ENCODE measurements at regions not wholly inside any gene's neighbourhood (a gene's known extent, or its start where the extent isn't known, plus 50 kb on each side); places are given as distances from the start of the nearest gene placed in this dataset.
"Not testable (repeated sequence)": the region's sequence is repeated elsewhere in the genome, so short reads cannot be mapped to it uniquely, and the experiment has no call there.

DNA sequence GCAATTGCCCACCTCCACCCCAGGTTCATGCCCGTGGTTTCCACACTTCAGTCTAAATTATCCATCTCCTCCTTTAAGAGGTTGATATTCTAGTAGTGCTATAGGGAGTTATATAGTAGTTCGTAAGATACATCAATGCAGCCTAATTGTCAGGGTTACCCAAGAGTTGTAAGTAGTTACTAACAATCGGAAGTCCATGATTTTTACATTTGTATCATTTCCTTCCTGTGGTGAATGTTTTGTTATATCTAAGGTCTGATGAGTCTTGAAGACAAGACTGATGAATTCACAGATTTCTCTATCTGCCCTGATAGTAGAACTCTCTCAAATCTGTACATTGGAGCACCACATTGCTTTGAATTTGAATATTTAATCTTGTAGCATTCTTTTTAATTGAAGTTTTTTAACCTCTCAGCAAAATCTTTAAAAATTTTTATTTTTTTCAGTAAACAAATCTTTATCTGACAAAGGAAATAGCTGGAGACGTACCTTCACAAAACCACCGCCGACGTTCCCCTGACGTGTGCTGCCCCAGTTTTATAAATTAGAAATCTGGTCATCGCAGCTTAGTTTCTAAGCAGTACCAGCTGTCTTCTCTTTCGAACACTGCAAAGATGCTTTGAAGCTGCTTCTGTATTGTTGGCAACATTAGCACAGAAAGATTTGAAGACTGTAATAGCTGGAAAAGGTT lies 264.5 kb downstream of the SOCS6 start:
- Histone ChIP-seq H3K27ac (no peak overlapping the region), H3K4me2 (no peak overlapping the region), H3K9me3 (no peaks in the 10 kb centered on the region), H3K4me1 (no peaks in the 10 kb centered on the region), H3K4me3 (no peak overlapping the region)
- ATAC-seq (no peak), FAIRE-seq (no peak), DNase-seq (ENCODE audit: low read depth in 1 of 2, low spot score in 1 of 2) (no peak)
- CTCF ChIA-PET, result no interaction called here
- TF ChIP-seq NFE2L2 (conservative IDR thresholded peaks at IDR 0.05; ENCODE audit: low read length) (no peak), POLR2AphosphoS2 (conservative IDR thresholded peaks at IDR 0.05; ENCODE audit: low read length) (no peak), JUN (IDR thresholded peaks at IDR 0.05) (no peak), EP300 (IDR thresholded peaks at IDR 0.05) (no peak), HOXB5 (CRISPR knock-in tag; IDR thresholded peaks at IDR 0.05) (no peak)
- TF ChIP-seq, protein P1, sequence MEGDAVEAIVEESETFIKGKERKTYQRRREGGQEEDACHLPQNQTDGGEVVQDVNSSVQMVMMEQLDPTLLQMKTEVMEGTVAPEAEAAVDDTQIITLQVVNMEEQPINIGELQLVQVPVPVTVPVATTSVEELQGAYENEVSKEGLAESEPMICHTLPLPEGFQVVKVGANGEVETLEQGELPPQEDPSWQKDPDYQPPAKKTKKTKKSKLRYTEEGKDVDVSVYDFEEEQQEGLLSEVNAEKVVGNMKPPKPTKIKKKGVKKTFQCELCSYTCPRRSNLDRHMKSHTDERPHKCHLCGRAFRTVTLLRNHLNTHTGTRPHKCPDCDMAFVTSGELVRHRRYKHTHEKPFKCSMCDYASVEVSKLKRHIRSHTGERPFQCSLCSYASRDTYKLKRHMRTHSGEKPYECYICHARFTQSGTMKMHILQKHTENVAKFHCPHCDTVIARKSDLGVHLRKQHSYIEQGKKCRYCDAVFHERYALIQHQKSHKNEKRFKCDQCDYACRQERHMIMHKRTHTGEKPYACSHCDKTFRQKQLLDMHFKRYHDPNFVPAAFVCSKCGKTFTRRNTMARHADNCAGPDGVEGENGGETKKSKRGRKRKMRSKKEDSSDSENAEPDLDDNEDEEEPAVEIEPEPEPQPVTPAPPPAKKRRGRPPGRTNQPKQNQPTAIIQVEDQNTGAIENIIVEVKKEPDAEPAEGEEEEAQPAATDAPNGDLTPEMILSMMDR (IDR thresholded peaks at IDR 0.05), result no peak
- TF ChIP-seq, protein P2, sequence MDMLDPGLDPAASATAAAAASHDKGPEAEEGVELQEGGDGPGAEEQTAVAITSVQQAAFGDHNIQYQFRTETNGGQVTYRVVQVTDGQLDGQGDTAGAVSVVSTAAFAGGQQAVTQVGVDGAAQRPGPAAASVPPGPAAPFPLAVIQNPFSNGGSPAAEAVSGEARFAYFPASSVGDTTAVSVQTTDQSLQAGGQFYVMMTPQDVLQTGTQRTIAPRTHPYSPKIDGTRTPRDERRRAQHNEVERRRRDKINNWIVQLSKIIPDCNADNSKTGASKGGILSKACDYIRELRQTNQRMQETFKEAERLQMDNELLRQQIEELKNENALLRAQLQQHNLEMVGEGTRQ (IDR thresholded peaks at IDR 0.05), result no peak
- TF ChIP-seq, protein P3, sequence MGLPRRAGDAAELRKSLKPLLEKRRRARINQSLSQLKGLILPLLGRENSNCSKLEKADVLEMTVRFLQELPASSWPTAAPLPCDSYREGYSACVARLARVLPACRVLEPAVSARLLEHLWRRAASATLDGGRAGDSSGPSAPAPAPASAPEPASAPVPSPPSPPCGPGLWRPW (IDR thresholded peaks at IDR 0.05), result no peak
- POLR2A ChIA-PET, result no interaction called here
- WGBS (ENCODE audit: missing lambda C conversion rate), result 33% methylated on average over 10 of the region's 10 CpGs

DNA sequence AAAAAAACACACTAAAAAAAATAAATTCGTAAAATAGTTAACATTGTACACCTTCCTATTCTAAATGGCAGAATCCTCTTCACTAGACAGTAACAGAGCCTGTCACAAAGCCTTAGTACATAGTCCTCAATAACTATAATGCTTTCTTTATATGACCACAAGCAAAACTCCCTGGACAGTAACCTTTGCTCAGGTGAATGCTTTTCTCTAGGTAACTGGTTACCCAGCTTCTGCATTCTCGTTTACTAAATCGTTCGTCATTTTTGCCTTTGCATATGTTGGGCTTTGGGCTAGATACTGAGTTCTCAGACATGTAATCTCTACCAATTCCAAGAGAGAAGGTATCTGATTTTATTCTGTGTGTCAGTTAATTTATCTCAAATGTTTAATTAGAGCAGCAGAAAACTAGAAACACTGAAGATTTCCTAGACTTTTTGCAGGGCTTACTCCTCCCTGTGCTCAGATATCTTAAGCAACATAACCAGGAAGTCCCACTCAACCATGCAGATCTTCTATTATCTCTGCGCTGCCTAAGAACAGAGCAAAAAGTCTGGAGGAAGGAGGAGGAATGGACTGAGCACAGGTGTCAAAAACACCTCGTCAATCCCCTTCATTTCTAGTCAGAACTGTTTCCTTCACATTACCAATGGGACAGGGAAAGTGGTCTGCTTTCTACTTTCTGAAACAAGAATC lies 247.7 kb downstream of the SOCS6 start:
- POLR2A ChIA-PET, result no interaction called here
- H3K4me1 ChIP-seq, result no peaks in the 10 kb centered on the region
- H3K4me2 ChIP-seq, result no peak overlapping the region
- CTCF ChIA-PET, result no interaction called here
- FAIRE-seq (no peak), DNase-seq (ENCODE audit: low read depth in 1 of 2, low spot score in 1 of 2) (no peak), ATAC-seq (no peak)
- no peaks in the 10 kb centered on the region for H3K9me3 ChIP-seq
- no peak overlapping the region for H3K27ac ChIP-seq
- no peak overlapping the region for H3K4me3 ChIP-seq
- 60% methylated on average over 6 of the region's 6 CpGs for WGBS (ENCODE audit: missing lambda C conversion rate)
- TF ChIP-seq CBX2 (IDR thresholded peaks at IDR 0.05; ENCODE audit: borderline replicate concordance, low read depth), result no peak

DNA sequence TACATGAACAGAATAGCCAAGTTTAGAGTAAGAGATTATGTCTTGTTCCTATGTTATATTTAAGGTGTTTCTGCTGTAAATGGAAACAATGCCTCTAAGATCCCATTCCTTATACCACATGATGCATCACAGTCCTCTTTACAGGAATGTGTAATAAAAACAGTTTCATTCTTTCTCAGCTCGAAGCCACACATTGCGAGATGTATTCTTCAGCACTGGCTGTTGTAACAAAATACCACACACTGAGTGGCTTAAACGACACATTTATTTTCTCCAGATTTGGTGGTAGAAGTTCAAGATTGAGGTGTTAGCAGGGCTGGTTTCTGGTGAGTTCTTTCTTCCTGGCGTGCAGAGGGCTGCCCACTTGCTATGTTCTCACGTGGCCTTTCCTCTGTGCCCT lies 246.2 kb downstream of the SOCS6 start:
- no peaks in the 10 kb centered on the region for H3K4me1 ChIP-seq
- WGBS (ENCODE audit: missing lambda C conversion rate), result 25% methylated on average over 5 of the region's 5 CpGs
- H3K4me3 ChIP-seq, result no peak overlapping the region
- TF ChIP-seq EHMT2 (IDR thresholded peaks at IDR 0.05; ENCODE audit: low read depth) (no peak), KDM5A (IDR thresholded peaks at IDR 0.05) (no peak)
- no peaks in the 10 kb centered on the region for H3K9me3 ChIP-seq
- ATAC-seq (no peak), DNase-seq (ENCODE audit: low read depth in 1 of 2, low spot score in 1 of 2) (no peak), FAIRE-seq (no peak)
- H3K4me2 ChIP-seq, result no peak overlapping the region
- no peak overlapping the region for H3K27ac ChIP-seq
- ChIA-PET POLR2A (no interaction called here), CTCF (no interaction called here)

DNA sequence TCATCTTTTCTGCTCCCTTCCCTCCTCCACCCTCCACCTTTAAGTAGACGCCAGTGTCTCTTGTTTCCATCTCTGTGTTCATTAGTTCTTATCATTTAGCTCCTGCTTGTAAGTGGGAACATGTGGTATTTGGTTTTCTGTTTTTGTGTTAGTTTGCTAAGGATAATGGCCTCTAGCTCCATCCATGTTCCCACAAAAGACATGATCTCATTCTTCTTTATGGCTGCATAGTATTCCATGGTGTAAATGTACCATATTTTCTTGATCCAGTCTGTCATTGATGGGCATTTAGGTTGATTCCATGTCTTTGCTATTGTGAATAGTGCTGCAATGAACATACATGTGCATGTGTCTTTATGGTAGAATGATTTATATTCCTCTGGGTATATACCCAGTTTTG lies 236.5 kb downstream of the SOCS6 start:
- POLR2A ChIA-PET; DNase-seq (ENCODE audit: low read depth in 1 of 2, low spot score in 1 of 2); FAIRE-seq; H3K4me2 ChIP-seq; H3K4me3 ChIP-seq; CTCF ChIA-PET; H3K9me3 ChIP-seq; H3K4me1 ChIP-seq; H3K27ac ChIP-seq; ATAC-seq: not testable (repeated sequence)
- 92% methylated on average over 1 of the region's 1 CpG for WGBS (ENCODE audit: missing lambda C conversion rate)

DNA sequence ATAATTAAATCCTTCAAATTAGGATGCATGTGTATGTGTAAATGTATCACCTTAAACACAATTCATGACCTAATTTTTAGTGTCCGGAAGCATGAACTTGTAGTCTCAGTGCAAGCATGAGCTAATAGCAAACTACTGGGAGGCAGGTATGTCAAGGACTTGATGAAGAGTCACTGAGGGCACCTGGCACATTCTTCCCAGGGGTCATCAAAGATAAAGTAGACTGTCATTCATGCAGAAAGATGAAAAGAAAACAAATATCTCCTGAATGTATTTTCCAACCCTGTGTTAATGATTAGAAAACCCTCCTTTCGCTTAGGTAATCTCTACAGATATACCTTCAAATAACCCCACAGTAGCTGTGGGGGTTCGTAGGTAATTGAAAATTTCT lies 234.9 kb downstream of the SOCS6 start:
- FAIRE-seq (no peak), ATAC-seq (no peak), DNase-seq (ENCODE audit: low read depth in 1 of 2, low spot score in 1 of 2) (no peak)
- 72% methylated on average over 3 of the region's 3 CpGs for WGBS (ENCODE audit: missing lambda C conversion rate)
- POLR2A ChIA-PET, result no interaction called here
- H3K27ac ChIP-seq, result no peak overlapping the region
- H3K4me3 ChIP-seq, result no peak overlapping the region
- H3K9me3 ChIP-seq, result no peaks in the 10 kb centered on the region
- no peak overlapping the region for H3K4me2 ChIP-seq
- H3K4me1 ChIP-seq, result no peaks in the 10 kb centered on the region
- CTCF ChIA-PET, result no interaction called here
- TF ChIP-seq, protein P4, sequence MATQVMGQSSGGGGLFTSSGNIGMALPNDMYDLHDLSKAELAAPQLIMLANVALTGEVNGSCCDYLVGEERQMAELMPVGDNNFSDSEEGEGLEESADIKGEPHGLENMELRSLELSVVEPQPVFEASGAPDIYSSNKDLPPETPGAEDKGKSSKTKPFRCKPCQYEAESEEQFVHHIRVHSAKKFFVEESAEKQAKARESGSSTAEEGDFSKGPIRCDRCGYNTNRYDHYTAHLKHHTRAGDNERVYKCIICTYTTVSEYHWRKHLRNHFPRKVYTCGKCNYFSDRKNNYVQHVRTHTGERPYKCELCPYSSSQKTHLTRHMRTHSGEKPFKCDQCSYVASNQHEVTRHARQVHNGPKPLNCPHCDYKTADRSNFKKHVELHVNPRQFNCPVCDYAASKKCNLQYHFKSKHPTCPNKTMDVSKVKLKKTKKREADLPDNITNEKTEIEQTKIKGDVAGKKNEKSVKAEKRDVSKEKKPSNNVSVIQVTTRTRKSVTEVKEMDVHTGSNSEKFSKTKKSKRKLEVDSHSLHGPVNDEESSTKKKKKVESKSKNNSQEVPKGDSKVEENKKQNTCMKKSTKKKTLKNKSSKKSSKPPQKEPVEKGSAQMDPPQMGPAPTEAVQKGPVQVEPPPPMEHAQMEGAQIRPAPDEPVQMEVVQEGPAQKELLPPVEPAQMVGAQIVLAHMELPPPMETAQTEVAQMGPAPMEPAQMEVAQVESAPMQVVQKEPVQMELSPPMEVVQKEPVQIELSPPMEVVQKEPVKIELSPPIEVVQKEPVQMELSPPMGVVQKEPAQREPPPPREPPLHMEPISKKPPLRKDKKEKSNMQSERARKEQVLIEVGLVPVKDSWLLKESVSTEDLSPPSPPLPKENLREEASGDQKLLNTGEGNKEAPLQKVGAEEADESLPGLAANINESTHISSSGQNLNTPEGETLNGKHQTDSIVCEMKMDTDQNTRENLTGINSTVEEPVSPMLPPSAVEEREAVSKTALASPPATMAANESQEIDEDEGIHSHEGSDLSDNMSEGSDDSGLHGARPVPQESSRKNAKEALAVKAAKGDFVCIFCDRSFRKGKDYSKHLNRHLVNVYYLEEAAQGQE (IDR thresholded peaks at IDR 0.05), result no peak
- no peak for TF ChIP-seq POLR2A (IDR thresholded peaks at IDR 0.05; ENCODE audit: low read length)
- TF ChIP-seq, protein P2 (IDR thresholded peaks at IDR 0.05), result no peak
- no peak for TF ChIP-seq CBX2 (IDR thresholded peaks at IDR 0.05; ENCODE audit: borderline replicate concordance, low read depth)
- TF ChIP-seq HOXA7 (CRISPR knock-in tag; IDR thresholded peaks at IDR 0.05), result no peak
